ENCODE measurements at regions not wholly inside any gene's neighbourhood (a gene's known extent, or its start where the extent isn't known, plus 50 kb on each side); places are given as distances from the start of the nearest gene placed in this dataset.
"Not testable (repeated sequence)": the region's sequence is repeated elsewhere in the genome, so short reads cannot be mapped to it uniquely, and the experiment has no call there.

DNA sequence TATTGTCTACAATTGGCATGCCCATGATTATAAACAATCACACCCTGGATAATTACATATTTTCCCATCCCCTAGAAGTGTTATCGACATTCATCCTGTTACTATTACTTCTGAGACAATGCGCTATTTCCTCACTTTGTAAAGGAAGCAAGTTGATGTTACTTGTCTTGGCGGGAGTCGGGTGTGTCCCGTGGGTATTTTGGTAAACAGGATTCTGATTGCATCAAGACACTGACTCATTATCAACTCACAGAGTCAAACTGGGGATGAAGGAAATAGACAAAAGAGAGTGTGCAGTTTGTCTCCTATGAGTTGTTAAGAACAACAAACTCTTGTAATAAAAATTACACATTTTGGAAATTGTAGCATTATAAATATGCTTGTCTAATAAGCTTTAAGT, 142.7 kb downstream of the GALR1 start:
- Histone ChIP-seq H3K9me3 (no peaks in the 10 kb centered on the region), H3K27me3 (ENCODE audit: low read depth) (no peaks in the 10 kb centered on the region), H3K4me1 (no peaks in the 10 kb centered on the region), H3K36me3 (replicated peaks) (no peaks in the 10 kb centered on the region), H3K4me3 (no peak overlapping the region)
- DNase-seq (ENCODE audit: low spot score in 2 of 2): no peak
- in situ Hi-C loops (cut with MboI; ENCODE audit: low sequenced_read_pairs): no loop called here

DNA sequence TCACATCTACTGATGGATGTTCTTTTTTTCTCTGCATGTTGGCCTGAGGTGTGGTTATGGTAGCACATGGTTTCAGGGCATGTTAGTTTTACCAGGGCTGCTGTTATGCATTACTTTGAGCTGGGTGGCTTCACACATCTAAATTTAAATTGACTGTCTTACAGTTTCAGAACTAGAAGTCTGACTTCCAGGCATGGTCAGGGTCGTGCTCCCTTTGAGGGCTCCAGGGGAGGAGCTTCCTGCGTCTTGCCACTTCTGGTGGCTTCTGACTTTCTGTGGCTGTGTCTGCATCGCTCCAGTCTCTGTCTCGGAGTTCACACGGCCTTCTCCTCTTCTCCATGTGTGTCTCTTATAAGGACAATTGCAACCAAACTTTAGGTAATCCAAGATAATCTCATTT, 143.9 kb downstream of the GALR1 start:
- Histone ChIP-seq H3K27me3 (ENCODE audit: low read depth) (no peaks in the 10 kb centered on the region), H3K4me1 (no peaks in the 10 kb centered on the region), H3K9me3 (no peaks in the 10 kb centered on the region), H3K36me3 (replicated peaks) (no peaks in the 10 kb centered on the region), H3K4me3 (no peak overlapping the region)
- DNase-seq (ENCODE audit: low spot score in 2 of 2): no peak
- in situ Hi-C loops (cut with MboI; ENCODE audit: low sequenced_read_pairs): no loop called here

DNA sequence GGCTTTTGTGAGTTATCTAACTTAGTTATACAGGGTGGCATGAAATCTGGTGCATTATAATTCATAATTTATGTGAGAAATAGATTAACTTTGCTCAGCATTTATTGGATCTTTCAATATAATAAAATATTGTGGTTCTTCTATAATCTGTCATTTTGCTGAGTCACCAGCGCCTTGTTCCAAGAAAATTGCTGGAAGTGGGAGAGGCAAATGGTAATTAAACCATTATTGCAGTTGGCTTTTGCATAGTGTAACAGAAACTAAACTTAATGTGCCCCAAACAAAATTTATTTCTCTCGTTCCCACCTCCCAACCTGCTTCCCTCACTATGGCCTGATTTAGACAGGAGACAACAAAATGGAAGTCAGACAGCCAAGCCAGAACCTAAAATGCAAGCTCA, 146.3 kb downstream of the GALR1 start:
- DNase-seq (ENCODE audit: low spot score in 2 of 2): no peak
- Histone ChIP-seq H3K9me3 (no peaks in the 10 kb centered on the region; the same call in 1 of the 2 replicates), H3K4me1 (no peaks in the 10 kb centered on the region), H3K27me3 (ENCODE audit: low read depth) (no peaks in the 10 kb centered on the region), H3K4me3 (no peak overlapping the region), H3K36me3 (replicated peaks) (no peaks in the 10 kb centered on the region)
- in situ Hi-C loops (cut with MboI; ENCODE audit: low sequenced_read_pairs): no loop called here

DNA sequence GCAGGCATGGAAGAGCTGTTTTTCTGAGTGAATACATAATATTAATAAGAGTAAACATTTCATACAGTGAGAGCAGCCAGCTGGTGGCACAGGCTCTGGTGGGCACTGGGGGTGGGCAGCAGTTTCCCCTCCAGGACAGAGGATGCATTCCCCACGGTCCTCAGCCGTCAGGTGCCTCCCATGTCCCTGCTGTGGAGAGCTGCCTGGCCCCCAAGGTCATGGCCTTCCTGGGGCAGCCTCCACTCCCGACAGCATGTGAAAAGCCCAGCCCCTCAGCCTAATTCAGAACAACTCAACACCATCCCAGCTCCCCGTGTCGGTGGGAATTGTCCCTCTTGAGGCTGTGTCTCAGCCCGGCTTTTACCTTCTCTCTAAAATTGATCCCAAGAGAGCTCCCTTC, 147.4 kb downstream of the GALR1 start:
- in situ Hi-C loops (cut with MboI; ENCODE audit: low sequenced_read_pairs): no loop called here
- Histone ChIP-seq H3K36me3 (replicated peaks) (no peaks in the 10 kb centered on the region), H3K4me3 (no peak overlapping the region), H3K9me3 (no peaks in the 10 kb centered on the region; the same call in 1 of the 2 replicates), H3K27me3 (ENCODE audit: low read depth) (no peaks in the 10 kb centered on the region), H3K4me1 (no peaks in the 10 kb centered on the region)
- DNase-seq (ENCODE audit: low spot score in 2 of 2): no peak

DNA sequence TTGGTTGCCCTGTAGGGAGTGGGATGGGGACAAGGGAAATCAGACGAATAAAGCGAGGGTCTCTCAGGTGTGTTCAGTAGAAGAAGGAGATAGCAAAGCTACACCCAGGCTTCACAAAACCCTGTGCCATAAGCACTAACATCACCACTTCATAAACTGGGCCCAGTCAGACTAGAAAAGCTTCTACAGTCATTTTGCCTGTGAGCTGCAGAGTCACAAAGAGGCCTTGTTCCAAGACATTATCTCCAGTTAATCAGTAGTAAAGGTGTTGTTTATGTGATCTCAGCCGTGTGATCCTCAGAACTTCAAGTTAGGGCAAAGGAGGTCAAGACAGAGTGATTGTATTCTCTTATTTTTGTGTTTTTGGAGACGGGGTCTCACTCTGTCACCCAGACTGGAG, 148.0 kb downstream of the GALR1 start:
- H3K4me1 ChIP-seq: no peaks in the 10 kb centered on the region
- no peaks in the 10 kb centered on the region; the same call in 1 of the 2 replicates for H3K9me3 ChIP-seq
- no peaks in the 10 kb centered on the region for H3K36me3 ChIP-seq (replicated peaks)
- no peak for DNase-seq (ENCODE audit: low spot score in 2 of 2)
- H3K27me3 ChIP-seq (ENCODE audit: low read depth): no peaks in the 10 kb centered on the region
- H3K4me3 ChIP-seq: no peak overlapping the region
- in situ Hi-C loops (cut with MboI; ENCODE audit: low sequenced_read_pairs): no loop called here

DNA sequence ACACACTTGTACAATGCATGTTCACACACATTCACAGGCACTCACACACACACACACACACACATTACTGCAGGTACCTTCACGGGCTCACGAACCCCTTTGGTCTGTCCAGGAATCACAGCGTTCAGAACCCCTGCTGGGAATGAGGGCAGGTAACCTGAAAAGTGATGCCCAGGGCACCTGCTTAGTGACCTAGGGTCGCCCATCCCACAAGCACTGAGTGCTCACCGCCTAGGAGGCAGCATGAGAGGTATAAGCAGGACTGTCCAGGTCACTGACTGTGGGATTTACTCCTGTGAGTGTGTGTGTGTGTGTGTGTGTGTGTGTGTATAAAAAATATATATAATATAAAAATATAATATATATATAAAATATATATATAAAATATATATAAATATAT, 150.9 kb downstream of the GALR1 start:
- Histone ChIP-seq H3K4me1 (no peaks in the 10 kb centered on the region), H3K9me3 (no peaks in the 10 kb centered on the region; the same call in 1 of the 2 replicates), H3K36me3 (replicated peaks) (no peaks in the 10 kb centered on the region), H3K4me3 (no peak overlapping the region), H3K27me3 (ENCODE audit: low read depth) (no peaks in the 10 kb centered on the region)
- in situ Hi-C loops (cut with MboI; ENCODE audit: low sequenced_read_pairs): no loop called here
- no peak for DNase-seq (ENCODE audit: low spot score in 2 of 2)

DNA sequence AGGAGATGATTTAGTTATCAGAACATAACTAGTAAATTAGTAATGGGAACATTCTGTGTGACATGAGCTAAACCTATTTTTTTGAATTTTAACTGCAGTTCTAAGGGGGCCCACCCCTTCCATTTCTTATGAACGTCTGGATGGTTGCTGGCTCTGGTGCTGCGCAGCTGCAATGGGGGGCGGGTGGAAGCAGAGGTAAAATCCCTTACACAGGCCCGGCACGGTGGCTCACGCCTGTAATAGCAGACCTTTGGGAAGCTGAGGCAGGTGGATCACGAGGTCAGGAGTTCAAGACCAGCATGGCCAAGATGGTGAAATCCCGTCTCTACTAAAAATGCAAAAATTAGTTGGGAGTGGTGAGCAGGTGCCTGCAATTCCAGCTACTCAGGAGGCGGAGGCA, 151.5 kb downstream of the GALR1 start:
- H3K9me3 ChIP-seq: no peaks in the 10 kb centered on the region; the same call in 1 of the 2 replicates
- no peaks in the 10 kb centered on the region for H3K4me1 ChIP-seq
- H3K36me3 ChIP-seq (replicated peaks): no peaks in the 10 kb centered on the region
- no peak for DNase-seq (ENCODE audit: low spot score in 2 of 2)
- H3K27me3 ChIP-seq (ENCODE audit: low read depth): no peaks in the 10 kb centered on the region
- in situ Hi-C loops (cut with MboI; ENCODE audit: low sequenced_read_pairs): no loop called here
- H3K4me3 ChIP-seq: no peak overlapping the region

DNA sequence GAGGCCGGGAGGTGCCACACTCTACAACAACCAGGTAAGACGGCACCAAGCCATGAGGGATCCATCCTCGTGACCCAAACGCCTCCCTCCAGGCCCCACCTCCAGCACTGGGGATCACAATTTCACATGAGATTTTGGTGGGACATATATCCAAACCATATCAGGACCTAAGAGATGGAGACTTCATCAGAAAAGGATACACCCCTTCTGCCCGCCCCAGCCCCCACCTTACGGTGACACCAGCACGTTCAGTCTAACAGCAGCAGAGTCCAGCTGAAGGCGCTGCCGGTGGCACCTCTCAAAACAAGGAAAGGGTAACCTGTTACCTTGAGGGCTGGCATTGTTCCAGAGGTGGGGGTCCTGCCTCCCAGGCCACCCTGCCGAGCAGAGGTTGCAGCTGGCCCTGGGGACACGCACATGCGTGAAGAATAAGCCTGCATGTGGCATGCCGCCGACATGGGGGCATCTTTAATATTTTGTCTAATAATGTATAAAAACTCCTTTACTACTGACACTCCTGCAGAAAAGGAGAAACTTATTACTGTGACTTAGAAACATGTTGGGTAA, 154.4 kb downstream of the GALR1 start:
- Histone ChIP-seq H3K36me3 (replicated peaks) (no peaks in the 10 kb centered on the region), H3K27me3 (ENCODE audit: low read depth) (no peaks in the 10 kb centered on the region), H3K9me3 (no peaks in the 10 kb centered on the region; the same call in 1 of the 2 replicates), H3K4me3 (no peak overlapping the region), H3K4me1 (no peaks in the 10 kb centered on the region)
- in situ Hi-C loops (cut with MboI; ENCODE audit: low sequenced_read_pairs): no loop called here
- no peak for DNase-seq (ENCODE audit: low spot score in 2 of 2)

DNA sequence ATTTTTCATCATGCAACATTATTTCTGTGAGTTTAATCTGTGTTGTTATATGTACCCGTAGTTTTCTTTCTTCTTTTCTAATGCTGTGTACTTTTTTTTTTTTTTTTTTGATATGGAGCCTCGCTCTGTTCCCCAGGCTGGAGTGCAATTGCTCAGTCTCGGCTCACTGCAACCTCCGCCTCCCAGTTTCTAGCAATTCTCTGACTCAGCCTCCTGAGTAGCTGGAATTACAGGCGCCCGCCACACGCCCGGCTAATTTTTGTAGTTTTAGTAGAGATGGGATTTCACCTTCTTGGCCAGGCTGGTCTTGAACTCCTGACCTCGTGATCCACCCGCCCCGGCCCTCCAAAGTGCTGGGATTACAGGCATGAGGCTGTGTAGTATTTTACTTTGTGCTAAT, 155.4 kb downstream of the GALR1 start:
- no peaks in the 10 kb centered on the region for H3K36me3 ChIP-seq (replicated peaks)
- no peak for DNase-seq (ENCODE audit: low spot score in 2 of 2)
- in situ Hi-C loops (cut with MboI; ENCODE audit: low sequenced_read_pairs): no loop called here
- H3K27me3 ChIP-seq (ENCODE audit: low read depth): no peaks in the 10 kb centered on the region
- H3K4me3 ChIP-seq: no peak overlapping the region
- H3K9me3 ChIP-seq: no peaks in the 10 kb centered on the region
- H3K4me1 ChIP-seq: no peaks in the 10 kb centered on the region

DNA sequence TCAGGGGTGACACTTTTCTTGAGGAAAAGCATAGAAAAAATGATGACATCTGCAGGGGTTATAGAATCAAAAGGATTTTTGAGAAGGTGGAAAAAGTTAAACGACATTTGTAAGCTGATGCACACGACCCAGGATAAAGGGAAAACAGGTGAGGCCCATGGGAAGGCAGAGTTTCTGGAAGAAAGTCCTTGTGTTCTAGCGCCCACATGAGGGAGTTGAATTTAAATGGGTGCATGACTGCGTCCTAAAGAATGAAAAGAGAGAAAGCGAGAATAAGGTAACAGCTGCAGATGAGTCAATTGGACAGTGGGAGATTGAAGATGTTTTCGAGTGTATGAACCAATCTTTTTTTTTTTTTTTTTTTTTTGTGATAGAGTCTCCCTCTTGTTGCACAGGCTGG, 158.1 kb downstream of the GALR1 start:
- no peak overlapping the region for H3K4me3 ChIP-seq
- no peaks in the 10 kb centered on the region for H3K27me3 ChIP-seq (ENCODE audit: low read depth)
- no peaks in the 10 kb centered on the region for H3K36me3 ChIP-seq (replicated peaks)
- no peaks in the 10 kb centered on the region for H3K4me1 ChIP-seq
- in situ Hi-C loops (cut with MboI; ENCODE audit: low sequenced_read_pairs): no loop called here
- no peak for DNase-seq (ENCODE audit: low spot score in 2 of 2)
- no peaks in the 10 kb centered on the region for H3K9me3 ChIP-seq

DNA sequence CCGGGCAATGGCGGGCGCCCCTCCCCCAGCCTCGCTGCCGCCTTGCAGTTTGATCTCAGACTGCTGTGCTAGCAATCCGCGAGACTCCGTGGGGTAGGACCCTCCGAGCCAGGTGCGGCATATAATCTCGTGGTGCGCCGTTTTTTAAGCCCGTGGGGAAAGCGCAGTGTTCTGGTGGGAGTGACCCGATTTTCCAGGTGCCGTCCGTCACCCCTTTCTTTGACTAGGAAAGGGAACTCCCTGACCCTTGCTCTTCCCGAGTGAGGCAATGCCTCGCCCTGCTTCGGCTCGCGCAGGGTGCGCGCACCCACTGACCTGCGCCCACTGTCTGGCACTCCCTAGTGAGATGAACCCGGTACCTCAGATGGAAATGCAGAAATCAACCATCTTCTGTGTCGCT, 171.9 kb downstream of the GALR1 start:
- H3K27me3 ChIP-seq (ENCODE audit: low read depth); H3K36me3 ChIP-seq (replicated peaks); H3K4me3 ChIP-seq; H3K9me3 ChIP-seq; DNase-seq (ENCODE audit: low spot score in 2 of 2); H3K4me1 ChIP-seq; in situ Hi-C loops (cut with MboI; ENCODE audit: low sequenced_read_pairs): not testable (repeated sequence)

DNA sequence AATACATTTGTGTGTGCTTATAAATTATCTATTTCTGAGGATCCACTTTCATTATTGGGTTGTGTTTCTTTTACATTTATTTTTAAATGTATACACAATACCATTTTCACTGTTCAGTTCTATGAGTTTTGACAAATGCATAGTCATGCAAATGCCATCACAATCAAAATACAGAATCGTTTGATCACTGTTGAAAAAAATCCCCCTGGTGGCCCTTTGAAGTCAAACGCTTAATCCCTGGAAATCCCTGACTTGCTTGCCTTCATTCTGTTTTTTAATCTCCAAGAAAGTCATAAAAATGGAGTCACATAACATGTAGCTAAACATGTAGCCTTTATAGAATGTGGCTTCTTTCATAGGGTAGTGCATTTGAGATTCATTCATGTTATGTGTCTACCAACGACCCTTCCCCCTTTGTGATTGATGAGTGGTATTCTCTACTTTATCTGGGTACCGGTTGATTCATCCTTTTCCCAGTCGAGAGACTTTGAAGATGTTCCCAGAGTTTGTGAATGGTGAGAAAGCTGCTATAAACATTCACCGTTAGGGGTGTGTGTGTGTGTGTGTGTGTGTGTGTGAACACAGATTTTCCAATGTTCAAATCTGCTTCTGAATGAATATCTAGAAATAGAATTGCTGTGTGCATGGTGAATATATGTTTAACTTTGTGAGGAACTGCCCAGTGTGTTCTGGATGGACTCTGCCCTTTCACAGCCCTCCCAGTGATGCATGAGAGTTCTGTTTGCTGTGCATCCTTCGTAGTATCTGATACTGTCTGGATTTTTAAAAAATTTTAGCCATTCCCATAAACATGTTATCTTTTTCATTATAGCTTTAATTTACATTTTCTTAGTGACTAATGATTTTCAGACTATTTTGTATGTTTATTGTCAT, 173.6 kb downstream of the GALR1 start:
- Histone ChIP-seq H3K27me3 (ENCODE audit: low read depth) (no peaks in the 10 kb centered on the region), H3K9me3 (no peaks in the 10 kb centered on the region), H3K4me3 (no peak overlapping the region), H3K4me1 (no peaks in the 10 kb centered on the region), H3K36me3 (replicated peaks) (no peaks in the 10 kb centered on the region)
- in situ Hi-C loops (cut with MboI; ENCODE audit: low sequenced_read_pairs): no loop called here
- DNase-seq (ENCODE audit: low spot score in 2 of 2): no peak

DNA sequence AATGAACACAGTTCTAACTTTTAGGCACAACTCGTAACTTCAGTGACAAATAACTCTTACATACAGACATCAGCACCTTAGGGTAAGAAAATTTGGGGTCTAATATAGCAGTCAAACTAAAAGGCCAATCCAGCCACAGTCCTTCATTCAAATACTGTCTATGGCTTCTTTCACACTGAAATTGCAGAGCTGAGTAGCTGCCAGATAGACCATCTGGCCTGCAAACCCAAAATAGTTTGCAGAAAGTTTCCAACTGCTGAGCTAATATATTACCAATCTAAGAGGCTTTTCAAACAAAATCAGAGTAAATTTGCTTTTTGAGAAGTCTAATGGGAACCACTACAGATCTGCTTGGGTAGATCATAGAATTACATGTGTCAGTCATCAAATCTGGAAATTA, 183.4 kb downstream of the GALR1 start:
- no peak for DNase-seq (ENCODE audit: low spot score in 2 of 2)
- Histone ChIP-seq H3K9me3 (no peaks in the 10 kb centered on the region), H3K4me3 (no peak overlapping the region), H3K4me1 (no peaks in the 10 kb centered on the region), H3K27me3 (ENCODE audit: low read depth) (no peaks in the 10 kb centered on the region), H3K36me3 (replicated peaks) (no peaks in the 10 kb centered on the region)
- in situ Hi-C loops (cut with MboI; ENCODE audit: low sequenced_read_pairs): no loop called here

DNA sequence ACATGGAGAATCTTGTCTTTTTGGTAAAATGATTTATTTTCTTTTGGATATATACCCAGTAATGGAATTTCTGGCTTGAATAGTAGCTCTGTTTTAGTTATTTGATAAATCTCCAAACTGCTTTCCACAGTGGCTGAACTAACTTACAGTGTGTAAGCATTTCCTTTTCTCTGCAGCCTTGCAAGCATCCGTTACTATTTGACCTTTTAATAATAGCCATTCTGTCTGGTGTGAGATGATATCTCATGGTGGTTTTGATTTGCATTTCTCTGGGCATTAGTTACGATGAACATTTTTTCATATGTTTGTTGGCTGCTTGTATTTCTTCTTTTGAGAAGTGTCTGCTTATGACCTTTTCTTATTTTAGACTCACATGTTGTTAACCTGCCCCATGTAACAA, 190.2 kb downstream of the GALR1 start:
- H3K9me3 ChIP-seq: no peaks in the 10 kb centered on the region
- in situ Hi-C loops (cut with MboI; ENCODE audit: low sequenced_read_pairs): no loop called here
- no peak overlapping the region for H3K4me3 ChIP-seq
- H3K27me3 ChIP-seq (ENCODE audit: low read depth): no peaks in the 10 kb centered on the region
- no peak for DNase-seq (ENCODE audit: low spot score in 2 of 2)
- H3K4me1 ChIP-seq: no peaks in the 10 kb centered on the region
- H3K36me3 ChIP-seq (replicated peaks): no peaks in the 10 kb centered on the region
